NT2/D1 (cell line): ENCODE measurements at regions not wholly inside any gene's neighbourhood (a gene's known extent, or its start where the extent isn't known, plus 50 kb on each side); places are given as distances from the start of the nearest gene placed in this dataset.

Experiments
- YY1 ChIP-seq: IDR thresholded peaks from 2 replicates; pipeline ENCODE4 v1.6.1; 2011; ENCODE audit not compliant: insufficient read length, insufficient read depth
- ZNF274 ChIP-seq: IDR thresholded peaks from 2 replicates; pipeline ENCODE4 v1.6.1; 2011; ENCODE audit warnings: mild to moderate bottlenecking, low read depth, low read length

DNA sequence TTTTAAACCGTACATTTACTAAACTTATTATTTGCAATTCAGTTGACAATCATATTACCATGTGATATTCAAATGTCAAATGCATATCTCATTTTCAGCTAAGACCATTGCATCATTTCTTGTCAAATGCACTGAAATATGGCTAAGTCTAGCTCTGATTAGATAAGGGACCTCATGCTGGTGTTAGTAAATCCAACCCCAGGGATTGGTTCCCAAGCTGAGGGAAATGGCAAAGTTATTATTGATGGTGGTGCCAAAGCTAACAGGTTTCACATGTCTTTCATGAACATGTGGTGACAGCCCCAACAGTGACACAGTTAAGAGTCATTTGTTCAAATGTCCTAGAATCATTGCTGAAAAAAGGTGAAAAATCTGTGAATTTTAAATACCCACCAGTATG, 641.1 kb downstream of the MECOM start:
- TF ChIP-seq ZNF274 (no peak), YY1 (no peak)
